GM06990 (cell line): ENCODE measurements at regions not wholly inside any gene's neighbourhood (a gene's known extent, or its start where the extent isn't known, plus 50 kb on each side); places are given as distances from the start of the nearest gene placed in this dataset.

Experiments used
- DNase-seq: peaks from one replicate; pipeline ENCODE4 v3.0.0-alpha.2; 2011; ENCODE audit not compliant: insufficient read length; ENCODE audit errors: extremely low read depth
- H3K27me3 ChIP-seq: replicated peaks from 2 replicates; pipeline ENCODE4 v1.6.0; 2011; ENCODE audit warnings: low read length; ENCODE audit not compliant: control insufficient read depth, insufficient read depth
- H3K36me3 ChIP-seq: 2 replicates; pipeline ENCODE4 v1.5.1; 2011; ENCODE audit warnings: low read length; ENCODE audit not compliant: control insufficient read depth, insufficient read depth
- H3K4me3 ChIP-seq: replicated peaks from 2 replicates; pipeline ENCODE4 v1.5.1; 2011; ENCODE audit warnings: low read depth, mild to moderate bottlenecking, control low read depth, low read length
- TF ChIP-seq, protein P1 (sequence below): IDR thresholded peaks from 2 replicates; pipeline ENCODE4 v1.5.1; 2011; ENCODE audit warnings: low read length, control low read depth, mild to moderate bottlenecking, inconsistent platforms; ENCODE audit not compliant: insufficient read depth, poor library complexity, severe bottlenecking

DNA sequence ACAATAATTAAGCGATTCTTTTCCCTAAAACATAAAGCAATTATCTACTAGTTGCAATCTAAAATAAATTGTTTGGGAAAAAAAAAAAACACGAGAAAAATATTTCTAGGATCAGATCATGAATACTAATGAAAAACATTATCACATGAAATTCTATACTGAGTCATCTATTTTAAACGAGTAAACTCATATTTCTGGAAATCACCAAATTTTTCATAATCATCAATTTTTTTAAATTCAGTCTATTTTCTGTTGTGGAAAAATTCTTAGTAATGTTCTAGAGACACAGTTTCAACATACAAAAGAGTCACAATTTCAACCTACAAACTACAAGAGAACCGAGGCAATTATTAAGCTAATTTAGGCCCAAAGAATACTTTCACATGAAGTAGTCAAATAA is 245.6 kb upstream of the SOX5 start:
- TF ChIP-seq, protein P1, sequence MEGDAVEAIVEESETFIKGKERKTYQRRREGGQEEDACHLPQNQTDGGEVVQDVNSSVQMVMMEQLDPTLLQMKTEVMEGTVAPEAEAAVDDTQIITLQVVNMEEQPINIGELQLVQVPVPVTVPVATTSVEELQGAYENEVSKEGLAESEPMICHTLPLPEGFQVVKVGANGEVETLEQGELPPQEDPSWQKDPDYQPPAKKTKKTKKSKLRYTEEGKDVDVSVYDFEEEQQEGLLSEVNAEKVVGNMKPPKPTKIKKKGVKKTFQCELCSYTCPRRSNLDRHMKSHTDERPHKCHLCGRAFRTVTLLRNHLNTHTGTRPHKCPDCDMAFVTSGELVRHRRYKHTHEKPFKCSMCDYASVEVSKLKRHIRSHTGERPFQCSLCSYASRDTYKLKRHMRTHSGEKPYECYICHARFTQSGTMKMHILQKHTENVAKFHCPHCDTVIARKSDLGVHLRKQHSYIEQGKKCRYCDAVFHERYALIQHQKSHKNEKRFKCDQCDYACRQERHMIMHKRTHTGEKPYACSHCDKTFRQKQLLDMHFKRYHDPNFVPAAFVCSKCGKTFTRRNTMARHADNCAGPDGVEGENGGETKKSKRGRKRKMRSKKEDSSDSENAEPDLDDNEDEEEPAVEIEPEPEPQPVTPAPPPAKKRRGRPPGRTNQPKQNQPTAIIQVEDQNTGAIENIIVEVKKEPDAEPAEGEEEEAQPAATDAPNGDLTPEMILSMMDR, result no peak
- no peaks in the 10 kb centered on the region for H3K27me3 ChIP-seq
- no peak for DNase-seq
- H3K4me3 ChIP-seq, result no peak overlapping the region
- H3K36me3 ChIP-seq, result no peaks in the 10 kb centered on the region

DNA sequence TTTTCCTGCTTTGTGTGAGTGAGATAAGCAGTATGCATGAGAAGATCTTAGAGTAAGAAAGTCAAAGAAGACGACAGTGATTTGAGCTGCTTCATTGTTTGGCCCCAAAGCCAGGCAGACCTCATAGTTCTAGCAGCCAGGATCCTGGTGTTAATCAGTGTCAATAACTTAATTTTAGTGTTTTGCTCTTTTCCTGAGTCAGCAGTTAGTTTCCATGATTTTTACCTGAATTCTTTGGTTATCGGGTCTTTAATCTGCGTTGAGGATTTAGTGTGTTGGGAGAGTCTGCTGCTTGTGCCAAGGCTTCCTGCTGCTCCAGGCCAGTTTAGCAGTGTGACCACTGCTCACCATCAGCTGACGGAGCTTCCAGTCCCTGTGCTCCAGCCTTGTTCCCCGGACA is 241.6 kb upstream of the SOX5 start:
- Histone ChIP-seq H3K4me3 (no peak overlapping the region), H3K27me3 (no peaks in the 10 kb centered on the region), H3K36me3 (no peaks in the 10 kb centered on the region)
- TF ChIP-seq, protein P1, result no peak
- DNase-seq, result no peak

DNA sequence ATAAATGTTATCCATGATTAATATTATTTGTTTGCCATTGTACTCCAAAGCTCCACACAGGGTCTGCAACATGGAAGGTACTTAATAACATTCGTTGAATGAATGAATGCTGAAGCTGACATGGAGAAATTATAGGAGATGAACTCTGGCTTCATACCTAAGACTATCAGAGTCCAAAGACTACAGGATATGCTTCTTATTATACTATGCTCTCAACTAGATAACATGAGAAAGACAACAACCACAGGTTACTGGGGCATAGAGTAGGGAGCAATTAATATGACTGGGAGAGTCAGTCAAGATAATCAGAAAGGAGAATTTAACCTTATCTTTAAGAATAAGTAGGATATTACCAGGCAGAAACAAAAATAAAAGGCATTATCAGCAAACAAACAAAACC is 236.3 kb upstream of the SOX5 start:
- Histone ChIP-seq H3K27me3 (no peaks in the 10 kb centered on the region), H3K36me3 (no peaks in the 10 kb centered on the region), H3K4me3 (no peak overlapping the region)
- TF ChIP-seq, protein P1, result no peak
- DNase-seq, result no peak

DNA sequence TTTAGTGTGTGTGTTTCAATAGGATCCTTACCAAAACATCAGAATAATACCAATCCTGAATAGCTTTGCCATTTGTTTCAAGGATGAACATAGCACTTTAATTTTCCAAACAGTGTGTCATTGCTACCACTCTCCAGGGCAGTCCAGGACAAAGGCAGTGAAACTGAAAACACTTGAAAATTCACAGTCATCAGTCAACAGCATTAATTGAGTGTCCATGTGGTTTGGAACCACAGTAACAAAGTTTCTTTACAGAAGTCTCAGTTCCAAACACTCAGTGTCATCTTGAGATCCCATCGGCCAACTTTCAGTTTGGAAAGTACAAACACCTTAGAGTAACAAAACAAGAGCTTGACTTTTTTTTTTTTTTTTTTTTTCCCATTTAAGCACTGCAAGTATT is 228.4 kb upstream of the SOX5 start:
- no peak for DNase-seq
- Histone ChIP-seq H3K27me3 (no peaks in the 10 kb centered on the region), H3K36me3 (no peaks in the 10 kb centered on the region), H3K4me3 (no peak overlapping the region)
- TF ChIP-seq, protein P1, result no peak

DNA sequence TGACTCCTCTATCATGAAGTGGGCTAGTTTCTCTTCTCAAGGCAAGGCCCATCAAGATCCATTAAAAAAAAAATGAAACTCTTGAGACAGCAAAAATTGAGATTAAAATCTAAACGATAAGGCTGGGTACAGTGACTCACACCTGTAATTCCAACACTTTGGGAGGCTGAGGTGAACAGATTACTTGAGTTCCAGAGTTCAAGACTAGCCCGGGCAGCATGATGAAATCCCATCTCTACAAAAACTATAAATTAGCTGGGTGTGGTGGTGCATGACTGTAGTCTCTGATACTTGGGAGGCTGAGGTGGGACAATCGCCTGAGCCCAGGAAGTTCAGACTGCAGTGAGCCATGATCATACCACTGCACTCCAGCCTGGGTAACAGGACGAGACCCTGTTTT is 226.5 kb upstream of the SOX5 start:
- Histone ChIP-seq H3K36me3 (no peaks in the 10 kb centered on the region), H3K27me3 (no peaks in the 10 kb centered on the region), H3K4me3 (no peak overlapping the region)
- TF ChIP-seq, protein P1, result no peak
- no peak for DNase-seq

DNA sequence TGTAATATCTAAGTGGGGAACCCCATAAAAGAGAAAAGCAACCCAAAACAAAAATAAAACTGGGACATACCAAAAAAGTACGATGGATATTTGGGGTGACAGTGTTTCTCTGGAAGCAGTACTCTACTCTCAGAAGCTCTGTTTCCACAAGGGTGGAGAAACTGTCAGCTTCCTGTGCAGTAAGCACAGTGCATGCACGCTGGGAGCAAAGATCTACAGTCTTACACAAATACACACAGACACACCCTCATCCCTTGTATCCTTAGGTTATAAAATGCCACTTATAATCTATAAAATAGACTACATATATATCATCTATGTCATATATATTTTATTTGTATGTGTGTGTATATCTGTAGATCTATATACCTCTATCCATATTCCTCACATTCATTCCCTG is 225.8 kb upstream of the SOX5 start:
- H3K4me3 ChIP-seq, result no peak overlapping the region
- TF ChIP-seq, protein P1, result no peak
- no peaks in the 10 kb centered on the region for H3K36me3 ChIP-seq
- DNase-seq, result no peak
- no peaks in the 10 kb centered on the region for H3K27me3 ChIP-seq
